ENCODE measurements at regions not wholly inside any gene's neighbourhood (a gene's known extent, or its start where the extent isn't known, plus 50 kb on each side); places are given as distances from the start of the nearest gene placed in this dataset.

- no peak for DNase-seq (ENCODE audit: low read depth in 2 of 2)
Observed at GRCh38 chr18:25446972-25447371, 95.0 kb upstream of the ZNF521 start.

- no peak for DNase-seq (ENCODE audit: low read depth in 2 of 2)
Observed at GRCh38 chr18:25445430-25445829, 93.5 kb upstream of the ZNF521 start.

- DNase-seq (ENCODE audit: low read depth in 2 of 2), result no peak
Observed at GRCh38 chr18:25443776-25444175, 91.8 kb upstream of the ZNF521 start.

- DNase-seq (ENCODE audit: low read depth in 2 of 2), result no peak
Observed at GRCh38 chr18:25435149-25435782, 83.3 kb upstream of the ZNF521 start.

GRCh38 chr18:25434745-25435144 lies 82.8 kb upstream of the ZNF521 start:
- DNase-seq (ENCODE audit: low read depth in 2 of 2), result no peak

GRCh38 chr18:25433590-25433989 lies 81.6 kb upstream of the ZNF521 start:
- no peak for DNase-seq (ENCODE audit: low read depth in 2 of 2)

- no peak for DNase-seq (ENCODE audit: low read depth in 2 of 2)
Observed at GRCh38 chr18:25425024-25425423, 73.1 kb upstream of the ZNF521 start.

GRCh38 chr18:25423760-25424159 lies 71.8 kb upstream of the ZNF521 start:
- no peak for DNase-seq (ENCODE audit: low read depth in 2 of 2)

GRCh38 chr18:25423267-25423666 lies 71.3 kb upstream of the ZNF521 start:
- no peak for DNase-seq (ENCODE audit: low read depth in 2 of 2)

GRCh38 chr18:25422230-25422629 lies 70.3 kb upstream of the ZNF521 start:
- DNase-seq (ENCODE audit: low read depth in 2 of 2), result no peak

GRCh38 chr18:25420077-25420825 lies 68.3 kb upstream of the ZNF521 start:
- no peak for DNase-seq (ENCODE audit: low read depth in 2 of 2)

- DNase-seq (ENCODE audit: low read depth in 2 of 2), result no peak
Observed at GRCh38 chr18:25416374-25416773, 64.4 kb upstream of the ZNF521 start.

GRCh38 chr18:25409971-25410370 lies 58.0 kb upstream of the ZNF521 start:
- DNase-seq (ENCODE audit: low read depth in 2 of 2), result no peak

- DNase-seq (ENCODE audit: low read depth in 2 of 2), result no peak
Observed at GRCh38 chr18:25408293-25408692, 56.3 kb upstream of the ZNF521 start.

Data from stimulated activated CD8-positive, alpha-beta memory T cell treated with anti-CD3 and anti-CD28 coated beads, Interleukin-15, amount 100 ng/mL, for 48 hours (primary cell).